ENCODE measurements at regions not wholly inside any gene's neighbourhood (a gene's known extent, or its start where the extent isn't known, plus 50 kb on each side); places are given as distances from the start of the nearest gene placed in this dataset.

DNA sequence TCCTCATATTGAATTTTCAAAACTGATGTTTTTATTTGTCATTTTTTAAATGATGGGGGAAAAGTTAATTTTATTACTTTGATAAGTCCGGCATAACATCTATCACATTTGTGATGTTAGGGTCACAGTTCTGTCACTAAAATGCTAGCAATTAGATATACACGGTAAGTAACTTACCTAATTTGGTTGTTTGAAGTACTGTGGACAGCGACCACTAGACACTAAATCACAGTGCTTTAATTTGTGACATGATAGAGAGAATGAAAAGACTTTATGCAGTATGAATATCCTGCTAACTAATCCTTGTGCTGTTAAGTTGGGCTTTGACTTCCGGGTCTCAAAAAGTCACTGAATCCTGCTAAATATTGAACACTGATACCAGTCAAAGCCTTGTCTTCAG lies 857.3 kb upstream of the KCND2 start:
- Histone ChIP-seq H3K9me3 (no peaks in the 10 kb centered on the region), H3K4me3 (no peak overlapping the region), H3K27ac (no peak overlapping the region), H3K36me3 (no peaks in the 10 kb centered on the region), H3K4me1 (no peaks in the 10 kb centered on the region), H3K27me3 (no peaks in the 10 kb centered on the region)
- DNase-seq (ENCODE audit: extremely low spot score in 2 of 2): no peak
- TF ChIP-seq POLR2A (IDR thresholded peaks at IDR 0.05): no peak
- TF ChIP-seq POLR2AphosphoS5 (IDR thresholded peaks at IDR 0.05; ENCODE audit: insufficient read depth in 1 of 2, low read depth in 1 of 2): no peak
- TF ChIP-seq, protein P1, sequence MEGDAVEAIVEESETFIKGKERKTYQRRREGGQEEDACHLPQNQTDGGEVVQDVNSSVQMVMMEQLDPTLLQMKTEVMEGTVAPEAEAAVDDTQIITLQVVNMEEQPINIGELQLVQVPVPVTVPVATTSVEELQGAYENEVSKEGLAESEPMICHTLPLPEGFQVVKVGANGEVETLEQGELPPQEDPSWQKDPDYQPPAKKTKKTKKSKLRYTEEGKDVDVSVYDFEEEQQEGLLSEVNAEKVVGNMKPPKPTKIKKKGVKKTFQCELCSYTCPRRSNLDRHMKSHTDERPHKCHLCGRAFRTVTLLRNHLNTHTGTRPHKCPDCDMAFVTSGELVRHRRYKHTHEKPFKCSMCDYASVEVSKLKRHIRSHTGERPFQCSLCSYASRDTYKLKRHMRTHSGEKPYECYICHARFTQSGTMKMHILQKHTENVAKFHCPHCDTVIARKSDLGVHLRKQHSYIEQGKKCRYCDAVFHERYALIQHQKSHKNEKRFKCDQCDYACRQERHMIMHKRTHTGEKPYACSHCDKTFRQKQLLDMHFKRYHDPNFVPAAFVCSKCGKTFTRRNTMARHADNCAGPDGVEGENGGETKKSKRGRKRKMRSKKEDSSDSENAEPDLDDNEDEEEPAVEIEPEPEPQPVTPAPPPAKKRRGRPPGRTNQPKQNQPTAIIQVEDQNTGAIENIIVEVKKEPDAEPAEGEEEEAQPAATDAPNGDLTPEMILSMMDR (IDR thresholded peaks at IDR 0.05): no peak
- intact Hi-C loops (cut with DNase I): no loop called here

DNA sequence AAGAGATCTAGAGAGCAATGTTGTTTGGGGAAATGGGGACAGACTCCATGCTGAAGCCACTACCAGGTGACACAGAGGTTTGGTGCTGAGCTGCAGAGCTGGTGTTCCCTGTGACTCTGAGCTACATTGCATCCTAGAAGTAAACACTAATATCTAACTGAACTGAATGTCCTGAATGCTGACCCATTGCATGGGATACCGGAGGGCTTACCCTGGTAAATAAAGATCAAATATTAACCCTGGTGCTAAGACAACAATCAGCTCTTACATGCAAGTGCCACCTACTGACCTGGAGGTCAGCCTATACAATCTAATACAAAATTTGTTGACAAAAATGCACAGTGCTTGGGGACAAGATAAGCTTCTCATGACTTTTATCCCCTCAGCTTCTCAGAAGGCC lies 851.3 kb upstream of the KCND2 start:
- no peaks in the 10 kb centered on the region for H3K36me3 ChIP-seq
- DNase-seq (ENCODE audit: extremely low spot score in 2 of 2): no peak
- no peaks in the 10 kb centered on the region for H3K9me3 ChIP-seq
- no peak overlapping the region for H3K27ac ChIP-seq
- no peak overlapping the region for H3K4me3 ChIP-seq
- H3K27me3 ChIP-seq: no peaks in the 10 kb centered on the region
- intact Hi-C loops (cut with DNase I): no loop called here
- no peaks in the 10 kb centered on the region for H3K4me1 ChIP-seq
- TF ChIP-seq POLR2A (IDR thresholded peaks at IDR 0.05) (no peak), POLR2AphosphoS5 (IDR thresholded peaks at IDR 0.05; ENCODE audit: insufficient read depth in 1 of 2, low read depth in 1 of 2) (no peak)
- TF ChIP-seq, protein P1 (IDR thresholded peaks at IDR 0.05): no peak

DNA sequence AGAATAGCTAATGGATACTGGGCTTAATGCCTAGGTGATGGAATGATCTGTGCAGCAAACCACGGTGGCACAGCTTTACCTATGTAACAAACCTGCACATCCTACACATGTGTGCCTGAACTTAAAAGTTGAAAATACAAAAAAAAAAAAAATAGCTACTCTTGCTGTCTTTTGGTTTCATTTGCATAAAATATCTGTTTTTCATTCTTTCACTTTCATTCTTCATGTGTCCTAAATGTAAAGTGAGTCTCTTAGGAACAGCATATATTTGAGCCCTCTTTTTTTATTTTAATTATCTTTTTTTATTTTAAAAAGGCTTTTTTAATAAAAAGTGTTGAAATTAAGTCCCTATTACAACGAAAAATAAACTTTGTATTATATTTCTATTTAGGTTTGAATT lies 836.1 kb upstream of the KCND2 start:
- Histone ChIP-seq H3K27ac (no peak overlapping the region), H3K4me3 (no peak overlapping the region), H3K27me3 (no peaks in the 10 kb centered on the region), H3K4me1 (no peaks in the 10 kb centered on the region), H3K36me3 (no peaks in the 10 kb centered on the region), H3K9me3 (no peaks in the 10 kb centered on the region)
- intact Hi-C loops (cut with DNase I): no loop called here
- TF ChIP-seq, protein P1 (IDR thresholded peaks at IDR 0.05): no peak
- TF ChIP-seq POLR2AphosphoS5 (IDR thresholded peaks at IDR 0.05; ENCODE audit: insufficient read depth in 1 of 2, low read depth in 1 of 2) (no peak), POLR2A (IDR thresholded peaks at IDR 0.05) (no peak)
- DNase-seq (ENCODE audit: extremely low spot score in 2 of 2): no peak

DNA sequence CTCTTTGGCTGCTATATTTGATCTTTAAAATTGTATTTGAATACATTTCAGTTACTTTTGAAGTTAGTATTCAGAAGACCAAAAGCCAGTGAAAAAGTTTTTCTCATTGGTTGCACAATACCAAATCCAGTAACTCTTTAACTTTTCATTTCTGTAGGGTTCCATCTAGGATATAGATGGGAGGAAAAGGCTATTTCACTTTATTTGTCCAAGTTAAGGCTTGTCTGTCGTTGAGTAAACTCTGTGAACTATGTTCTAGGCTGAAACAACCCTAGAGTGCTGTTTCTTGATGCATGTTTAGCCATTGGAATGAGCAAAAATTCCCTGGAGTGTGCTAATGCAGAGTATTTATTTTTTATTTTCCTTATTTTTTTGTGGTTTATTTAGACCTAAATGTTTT lies 834.7 kb upstream of the KCND2 start:
- Histone ChIP-seq H3K36me3 (no peaks in the 10 kb centered on the region), H3K4me3 (no peak overlapping the region), H3K4me1 (no peaks in the 10 kb centered on the region), H3K9me3 (no peaks in the 10 kb centered on the region), H3K27me3 (no peaks in the 10 kb centered on the region), H3K27ac (no peak overlapping the region)
- no peak for DNase-seq (ENCODE audit: extremely low spot score in 2 of 2)
- intact Hi-C loops (cut with DNase I): no loop called here
- TF ChIP-seq POLR2A (IDR thresholded peaks at IDR 0.05) (no peak), POLR2AphosphoS5 (IDR thresholded peaks at IDR 0.05; ENCODE audit: insufficient read depth in 1 of 2, low read depth in 1 of 2) (no peak)
- TF ChIP-seq, protein P1 (IDR thresholded peaks at IDR 0.05): no peak

DNA sequence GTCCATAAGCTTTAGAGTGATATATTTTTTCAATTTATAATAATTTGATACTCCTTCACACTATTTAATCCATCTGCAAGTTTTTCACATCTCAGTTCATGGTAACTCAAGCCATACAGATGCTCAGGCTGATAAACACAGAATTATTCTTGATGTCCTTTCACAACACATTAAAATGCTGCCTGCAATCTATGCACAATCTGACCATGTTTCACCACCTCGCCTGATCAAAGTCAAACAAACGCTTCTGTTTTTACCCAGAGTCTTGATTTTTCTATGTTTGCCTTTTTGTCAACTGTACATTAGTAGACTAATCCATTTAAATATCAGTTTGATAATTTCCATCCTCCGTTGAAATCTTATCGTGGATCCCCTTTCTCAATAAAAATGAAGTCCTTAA lies 833.8 kb upstream of the KCND2 start:
- no peaks in the 10 kb centered on the region for H3K9me3 ChIP-seq
- no peak overlapping the region for H3K4me3 ChIP-seq
- no peaks in the 10 kb centered on the region for H3K4me1 ChIP-seq
- TF ChIP-seq, protein P1 (IDR thresholded peaks at IDR 0.05): no peak
- TF ChIP-seq POLR2A (IDR thresholded peaks at IDR 0.05): no peak
- TF ChIP-seq POLR2AphosphoS5 (IDR thresholded peaks at IDR 0.05; ENCODE audit: insufficient read depth in 1 of 2, low read depth in 1 of 2): no peak
- intact Hi-C loops (cut with DNase I): no loop called here
- no peak for DNase-seq (ENCODE audit: extremely low spot score in 2 of 2)
- no peak overlapping the region for H3K27ac ChIP-seq
- H3K27me3 ChIP-seq: no peaks in the 10 kb centered on the region
- no peaks in the 10 kb centered on the region for H3K36me3 ChIP-seq

All from vagina (tissue), 2 donors.